IPS-NIHi7 (cell line): ENCODE measurements at regions not wholly inside any gene's neighbourhood (a gene's known extent, or its start where the extent isn't known, plus 50 kb on each side); places are given as distances from the start of the nearest gene placed in this dataset.
A peak's percentile ranks its signal among the peaks of the same experiment; 100 is the strongest.
"Not testable (repeated sequence)": the region's sequence is repeated elsewhere in the genome, so short reads cannot be mapped to it uniquely, and the experiment has no call there.

Experiments used
- DNase-seq: peaks from one replicate; pipeline ENCODE4 v3.0.0; 2012; ENCODE audit warnings: mixed read lengths; ENCODE audit errors: extremely low spot score

GRCh38 chr2:49332415-49332814, 178.1 kb upstream of the FSHR start:
- no peak for DNase-seq

- DNase-seq = no peak
These were observed 164.2 kb upstream of the FSHR start for GRCh38 chr2:49318531-49318930.

GRCh38 chr2:49309461-49309860, 155.1 kb upstream of the FSHR start:
- no peak for DNase-seq

- DNase-seq = no peak
These were observed 152.6 kb upstream of the FSHR start for GRCh38 chr2:49306925-49307324.

GRCh38 chr2:49298693-49299092, 144.4 kb upstream of the FSHR start:
- DNase-seq = not testable (repeated sequence)

- DNase-seq = no peak
These were observed 143.9 kb upstream of the FSHR start for GRCh38 chr2:49298230-49298629.

- no peak for DNase-seq
These were observed 142.0 kb upstream of the FSHR start for GRCh38 chr2:49296107-49296867.

GRCh38 chr2:49294225-49294624, 139.9 kb upstream of the FSHR start:
- no peak for DNase-seq

GRCh38 chr2:49291619-49292018, 137.3 kb upstream of the FSHR start:
- no peak for DNase-seq

GRCh38 chr2:49289711-49290110, 135.4 kb upstream of the FSHR start:
- DNase-seq = no peak

GRCh38 chr2:49288902-49289700, 134.8 kb upstream of the FSHR start:
- no peak for DNase-seq

- DNase-seq = no peak
These were observed 133.9 kb upstream of the FSHR start for GRCh38 chr2:49288113-49288705.

GRCh38 chr2:49286726-49287125, 132.4 kb upstream of the FSHR start:
- DNase-seq = no peak

- DNase-seq = no peak
These were observed 131.7 kb upstream of the FSHR start for GRCh38 chr2:49286045-49286444.

GRCh38 chr2:49278561-49278960, 124.2 kb upstream of the FSHR start:
- DNase-seq = no peak

- DNase-seq = no peak
These were observed 123.8 kb upstream of the FSHR start for GRCh38 chr2:49278141-49278540.

- DNase-seq = no peak
These were observed 116.8 kb upstream of the FSHR start for GRCh38 chr2:49271060-49271606.

GRCh38 chr2:49270091-49270490, 115.8 kb upstream of the FSHR start:
- no peak for DNase-seq

- no peak for DNase-seq
These were observed 111.2 kb upstream of the FSHR start for GRCh38 chr2:49265471-49265870.

- peak; percentile 12 for DNase-seq
These were observed 108.7 kb upstream of the FSHR start for GRCh38 chr2:49262801-49263560.

GRCh38 chr2:49261781-49262180, 107.5 kb upstream of the FSHR start:
- no peak for DNase-seq
